NOMO-1 treated with DMSO at 0.1 percent for 48 hours (cell line): ENCODE measurements at regions not wholly inside any gene's neighbourhood (a gene's known extent, or its start where the extent isn't known, plus 50 kb on each side); places are given as distances from the start of the nearest gene placed in this dataset.
A peak's percentile ranks its signal among the peaks of the same experiment; 100 is the strongest.
"Not testable (repeated sequence)": the region's sequence is repeated elsewhere in the genome, so short reads cannot be mapped to it uniquely, and the experiment has no call there.

Source experiments
- DNase-seq: peaks from one replicate; lab custom pipeline; 2025; ENCODE audit not compliant: unreplicated experiment; lab: John Stamatoyannopoulos, UW

DNA sequence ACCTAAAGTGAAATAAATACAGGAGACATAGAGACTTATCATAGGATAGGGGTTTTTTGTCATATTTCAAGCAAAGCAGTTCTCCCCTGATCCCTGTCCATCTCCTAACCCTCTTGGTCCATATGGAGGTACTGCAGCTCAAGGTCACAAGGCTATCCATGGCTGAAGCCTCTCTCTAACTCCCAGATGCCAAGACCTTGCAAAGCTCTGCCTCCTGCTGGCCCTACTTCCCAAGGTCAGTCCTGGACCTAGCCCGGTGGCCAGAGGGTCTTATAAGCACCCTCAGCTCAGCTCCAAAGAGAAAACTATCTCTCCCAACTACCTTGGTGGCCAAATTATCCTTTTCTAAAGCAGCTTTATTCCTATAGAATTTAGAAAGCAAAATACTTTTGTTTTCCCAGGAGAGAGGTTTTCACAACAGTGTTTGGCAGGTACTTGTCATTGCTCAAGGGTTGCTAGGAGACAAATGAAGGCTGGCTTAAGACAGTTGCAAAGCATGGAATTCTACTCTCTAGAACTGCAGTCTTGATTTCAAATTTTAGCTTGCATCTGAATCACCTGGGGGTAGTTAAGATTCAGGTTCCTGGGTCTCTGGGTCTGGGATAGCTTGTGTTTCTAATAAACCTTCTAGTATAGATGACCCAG lies 121.5 kb downstream of the XCL2 start:
- no peak for DNase-seq

DNA sequence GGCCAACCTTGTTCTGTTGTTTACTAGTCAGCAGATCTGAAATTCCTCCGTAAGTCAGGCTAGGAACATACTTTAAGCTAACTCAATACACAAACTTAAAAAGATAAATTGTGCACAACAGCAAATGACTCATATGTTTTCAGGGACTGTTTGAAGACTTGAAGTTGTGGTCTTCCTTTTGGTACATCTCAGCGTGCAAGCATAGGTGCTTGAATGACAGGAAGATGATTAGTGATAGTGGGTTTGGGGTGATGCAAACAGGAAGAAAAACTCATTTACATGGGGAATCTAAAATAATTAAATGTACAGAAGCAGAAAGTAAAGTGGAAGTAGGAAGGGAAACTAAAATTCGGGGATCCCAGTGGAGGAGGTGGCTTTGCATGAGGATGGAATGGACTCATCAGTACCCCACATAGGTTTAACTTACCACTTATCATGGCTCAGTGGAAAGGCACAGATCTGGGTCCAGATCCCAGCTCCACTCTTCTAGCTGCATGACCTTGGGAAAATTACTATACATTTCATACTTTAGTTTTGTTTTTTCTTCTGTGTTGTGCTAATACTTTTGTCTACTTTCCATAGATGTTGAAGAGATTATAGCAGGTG lies 122.3 kb downstream of the XCL2 start:
- peak; percentile 68 for DNase-seq

DNA sequence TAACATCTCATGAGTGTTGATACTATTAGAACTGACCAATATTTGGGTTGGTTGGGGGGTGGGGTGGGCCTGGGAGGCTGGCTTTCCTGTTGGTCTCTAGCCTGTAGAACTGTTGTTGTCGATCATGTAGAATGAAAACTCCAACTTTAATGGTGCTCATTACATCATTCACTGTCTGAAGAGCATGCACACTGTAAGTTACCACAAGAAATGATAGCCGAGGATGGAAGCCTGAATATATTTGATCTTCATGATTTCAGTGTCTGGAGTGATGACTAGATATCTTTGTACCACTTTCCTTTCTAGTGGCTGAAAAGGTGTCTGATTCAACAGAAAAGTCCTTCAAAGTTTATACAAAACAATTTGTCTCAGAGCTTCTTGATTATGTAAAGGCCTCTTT lies 123.6 kb downstream of the XCL2 start:
- DNase-seq: no peak

DNA sequence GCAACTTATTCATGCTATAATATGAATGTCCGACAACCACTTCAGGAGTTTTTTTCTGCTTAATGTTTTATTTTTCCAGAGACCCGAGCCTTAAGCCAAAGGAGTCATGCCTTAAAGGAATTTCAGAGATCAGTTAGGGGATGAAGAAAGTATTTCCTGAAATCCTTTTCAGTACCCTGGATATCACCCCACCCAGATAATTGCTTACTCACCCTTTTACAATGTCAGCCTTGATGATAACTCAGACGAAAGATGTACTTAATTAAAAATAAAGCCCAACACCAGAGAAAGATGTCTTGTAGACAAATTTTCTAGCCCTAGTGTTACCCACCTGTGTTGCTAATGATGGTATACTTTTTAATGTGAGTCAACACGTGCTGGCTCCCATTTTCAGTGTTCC lies 124.1 kb downstream of the XCL2 start:
- no peak for DNase-seq

DNA sequence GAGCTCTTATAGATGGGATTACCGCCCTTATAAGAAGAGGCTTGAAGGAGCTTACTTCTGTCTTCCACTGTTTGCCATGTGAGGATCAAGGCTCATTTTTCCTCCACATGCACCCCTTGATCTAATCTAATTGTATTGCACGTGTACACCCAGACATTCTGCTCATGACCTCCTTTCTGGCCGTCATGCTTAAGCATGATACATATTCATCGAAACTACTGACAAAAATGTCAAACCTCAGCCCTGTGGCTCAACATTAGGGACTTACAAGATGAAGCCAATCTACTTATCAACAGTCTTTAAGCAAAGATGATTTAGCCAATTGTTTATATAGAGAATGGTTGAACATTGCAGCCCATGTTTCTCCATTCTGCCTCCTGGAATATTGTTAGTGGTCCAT lies 127.6 kb downstream of the XCL2 start:
- no peak for DNase-seq

DNA sequence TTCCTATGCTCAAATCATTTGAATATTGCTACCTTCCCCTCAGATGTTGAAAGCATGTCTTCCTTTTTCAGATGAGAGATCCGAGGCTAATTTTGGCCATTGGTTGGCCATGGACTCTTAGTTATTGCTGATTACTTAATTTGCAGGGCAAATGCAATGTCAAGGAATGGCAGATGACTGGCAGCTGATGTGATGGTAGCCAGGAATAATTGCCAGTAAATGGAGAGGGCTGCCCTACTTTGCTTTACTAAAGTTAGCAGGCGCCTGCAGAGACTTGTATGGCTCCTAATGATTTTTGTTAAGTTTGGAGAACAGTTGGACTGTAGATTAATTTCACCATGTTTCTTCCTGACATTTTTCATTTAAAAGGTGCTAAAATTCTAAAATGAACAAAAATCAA lies 128.9 kb downstream of the XCL2 start:
- no peak for DNase-seq

DNA sequence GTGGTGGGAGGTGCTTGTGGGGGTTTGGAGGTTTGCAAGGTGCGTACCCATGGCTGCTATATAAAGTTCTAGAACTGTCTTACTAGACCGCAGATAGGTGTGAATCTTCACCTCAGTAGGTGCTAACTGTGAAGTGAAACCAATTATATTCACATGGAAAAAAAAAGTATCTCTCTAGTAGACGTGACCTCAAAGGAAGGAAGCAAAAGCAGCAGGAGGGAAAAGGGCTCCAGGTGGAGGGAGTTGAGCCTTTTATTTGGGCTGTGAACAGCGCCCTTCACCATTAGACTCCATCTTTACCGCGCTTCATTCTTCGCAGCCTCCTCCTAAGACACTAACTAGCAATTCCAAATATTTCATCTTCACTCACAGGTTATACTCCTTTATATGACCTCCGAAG lies 129.8 kb downstream of the TBX19 start:
- no peak for DNase-seq

DNA sequence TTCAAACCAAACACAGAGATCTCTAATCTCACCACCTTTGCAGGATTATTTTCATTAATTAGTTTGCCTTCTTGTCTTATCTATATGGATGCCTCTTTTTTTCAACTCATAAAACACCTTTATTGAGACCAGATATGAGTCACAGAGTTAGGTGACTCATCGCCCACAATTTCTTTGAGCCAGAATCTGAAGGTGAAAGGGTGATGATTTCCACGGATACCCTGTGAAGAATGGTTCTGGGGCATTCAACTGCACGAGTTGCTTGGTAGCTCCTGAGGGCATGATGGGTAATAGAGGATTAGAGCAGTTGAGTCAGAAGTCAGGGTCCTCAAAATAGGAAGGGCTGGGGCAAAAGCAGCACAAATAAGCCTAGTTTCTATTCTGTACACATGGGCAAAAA lies 128.2 kb downstream of the TBX19 start:
- DNase-seq: no peak

DNA sequence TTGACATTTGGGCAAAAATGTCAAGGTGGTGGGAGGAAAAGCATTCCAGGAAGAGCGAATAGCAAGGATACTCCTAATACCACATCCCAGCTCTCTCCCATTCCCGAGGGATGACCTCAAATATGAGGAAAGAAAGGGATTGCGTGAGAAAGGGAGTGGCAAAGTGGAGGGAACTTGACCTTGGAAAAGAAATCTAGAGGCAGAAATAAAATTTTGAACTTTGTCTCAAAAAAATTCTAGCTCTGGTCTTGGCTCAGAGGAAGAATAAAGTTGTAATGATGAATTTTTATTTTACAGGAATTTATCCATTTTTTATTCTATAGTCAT lies 127.8 kb downstream of the TBX19 start:
- DNase-seq: no peak

DNA sequence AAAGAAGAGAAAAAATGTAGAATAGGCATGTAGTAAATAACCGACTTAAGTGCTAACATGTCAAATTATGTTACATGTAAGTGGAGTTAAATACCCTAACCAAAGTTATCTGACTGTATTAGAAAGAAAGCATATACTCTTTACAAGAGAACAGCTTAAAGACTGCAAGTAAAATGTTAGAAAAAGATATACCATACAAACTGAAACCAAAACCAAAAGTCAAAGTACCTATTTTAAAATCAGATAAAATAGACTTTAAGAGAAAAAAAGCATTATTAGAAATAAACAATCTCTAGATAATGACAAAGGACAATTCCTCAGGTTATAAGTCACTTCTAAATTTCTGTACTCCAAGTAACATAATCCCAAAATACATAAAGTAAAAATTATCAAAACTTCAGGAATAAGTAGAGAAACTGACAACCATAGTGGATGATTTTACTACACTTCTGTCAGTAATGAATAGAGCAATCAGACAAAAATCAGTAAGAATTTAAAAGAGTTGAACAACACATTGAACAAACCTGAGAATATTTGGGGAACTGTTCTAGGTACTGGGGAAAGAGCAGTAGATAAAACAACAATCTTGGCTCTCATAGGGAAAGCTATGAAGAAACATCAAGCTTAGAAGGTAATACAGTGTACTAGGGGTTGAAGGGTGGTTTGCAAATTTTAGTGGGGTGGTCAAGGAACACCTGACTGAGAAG lies 127.3 kb downstream of the TBX19 start:
- DNase-seq: peak; percentile 5

DNA sequence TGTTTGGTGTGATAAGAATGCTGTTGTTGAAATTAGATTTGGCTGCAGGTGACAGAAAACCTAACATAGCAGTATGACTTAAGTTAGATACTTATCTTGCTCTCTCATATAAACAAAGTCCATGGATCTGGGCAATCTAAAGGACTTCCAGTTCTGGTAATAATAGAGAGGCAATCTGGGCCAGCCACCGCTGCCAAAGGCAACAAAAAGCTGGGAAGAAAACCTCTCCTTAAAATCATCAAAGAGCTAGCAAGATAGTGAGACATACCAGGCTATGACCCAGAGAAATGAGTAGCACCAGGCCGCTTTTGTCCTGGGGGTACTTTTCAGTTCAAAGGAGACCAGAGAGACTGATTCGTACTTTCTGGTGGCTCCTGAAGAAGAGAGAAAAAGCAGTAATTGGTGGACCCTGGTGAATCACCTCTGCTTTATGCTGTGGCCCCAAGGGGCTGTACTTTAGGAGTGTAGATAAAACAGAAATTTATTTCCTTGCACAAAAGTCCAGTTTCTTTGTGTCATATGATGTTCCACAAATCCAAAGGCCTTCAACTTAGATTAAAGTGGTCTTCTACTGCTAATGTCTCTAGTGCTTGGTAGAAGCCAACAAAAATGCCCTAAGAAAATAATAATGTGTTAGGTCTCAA lies 125.4 kb downstream of the TBX19 start:
- no peak for DNase-seq

DNA sequence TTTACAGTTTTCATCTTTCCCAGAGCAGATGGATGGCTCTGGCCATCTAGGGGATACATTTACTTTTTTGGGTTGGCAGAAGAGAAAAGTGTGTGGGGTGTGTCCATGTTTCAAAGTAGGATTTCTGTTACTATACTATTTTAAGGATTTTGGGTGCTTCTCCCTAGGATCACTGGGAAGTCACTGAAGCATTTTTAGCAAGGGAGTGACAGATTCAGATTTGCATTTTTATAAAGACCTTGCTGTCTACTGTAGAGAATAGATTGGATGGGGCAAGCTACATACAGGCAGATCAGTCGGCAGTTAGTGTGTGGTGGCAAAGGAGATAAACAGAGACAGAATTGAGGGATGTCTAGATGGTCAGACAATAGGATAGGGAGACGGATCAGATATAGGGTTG lies 122.5 kb downstream of the TBX19 start:
- no peak for DNase-seq

DNA sequence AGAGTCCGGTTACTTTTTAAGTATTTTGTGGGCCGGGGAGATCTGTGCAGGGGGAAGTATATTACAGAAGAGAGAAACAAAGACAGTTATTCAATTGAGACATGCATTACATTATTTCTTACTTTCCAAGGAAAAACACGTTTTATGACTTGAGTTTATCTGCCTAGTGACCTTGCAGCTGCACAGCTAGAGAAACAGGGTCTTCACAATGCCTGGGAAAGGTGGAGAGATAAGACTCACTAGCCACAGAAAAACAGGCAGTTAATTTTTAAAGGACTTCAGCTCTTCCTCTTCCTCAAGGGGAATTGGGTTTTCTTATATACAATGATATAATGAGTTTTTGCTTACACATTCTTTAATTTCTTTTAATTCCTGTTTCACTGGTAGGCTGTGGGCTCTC lies 121.8 kb downstream of the TBX19 start:
- DNase-seq: not testable (repeated sequence)

DNA sequence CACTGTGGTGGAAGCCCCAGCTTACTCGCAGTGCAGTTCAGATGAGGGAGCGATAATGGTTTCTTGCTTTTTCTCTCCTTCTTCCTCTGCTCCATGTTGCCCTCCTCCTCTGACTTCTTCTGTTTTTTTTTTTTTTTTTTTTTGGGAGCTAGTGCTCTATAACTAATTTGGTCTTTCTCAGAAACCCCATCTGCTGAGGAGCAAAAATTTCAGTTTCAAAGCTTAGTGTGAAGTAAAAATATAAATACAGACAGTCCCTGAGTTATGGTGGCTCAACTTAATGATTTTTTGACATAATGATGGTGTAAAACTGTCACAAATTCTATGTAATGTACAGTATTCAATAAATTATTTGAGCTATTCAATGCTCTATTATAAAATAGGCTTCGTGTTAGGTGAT lies 120.7 kb downstream of the TBX19 start:
- no peak for DNase-seq

DNA sequence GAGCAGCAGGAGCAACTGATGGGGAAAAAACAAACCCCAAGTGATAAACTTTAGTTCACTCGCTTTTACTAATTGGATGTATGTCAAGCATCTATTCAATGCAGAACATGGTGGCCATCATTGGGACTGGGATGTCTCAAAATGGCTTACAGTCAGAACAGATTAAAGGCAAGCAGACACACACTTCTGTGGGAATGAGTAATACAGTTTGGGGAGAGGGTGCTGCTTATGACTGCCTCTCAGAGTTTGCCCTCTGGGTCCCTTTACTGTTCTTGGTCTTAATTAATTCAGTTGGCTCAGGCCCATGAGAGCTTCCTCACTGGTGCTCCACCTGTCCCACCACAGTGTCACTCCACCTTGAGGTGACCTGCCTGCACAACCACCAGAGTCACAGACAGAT lies 119.5 kb downstream of the TBX19 start:
- no peak for DNase-seq

DNA sequence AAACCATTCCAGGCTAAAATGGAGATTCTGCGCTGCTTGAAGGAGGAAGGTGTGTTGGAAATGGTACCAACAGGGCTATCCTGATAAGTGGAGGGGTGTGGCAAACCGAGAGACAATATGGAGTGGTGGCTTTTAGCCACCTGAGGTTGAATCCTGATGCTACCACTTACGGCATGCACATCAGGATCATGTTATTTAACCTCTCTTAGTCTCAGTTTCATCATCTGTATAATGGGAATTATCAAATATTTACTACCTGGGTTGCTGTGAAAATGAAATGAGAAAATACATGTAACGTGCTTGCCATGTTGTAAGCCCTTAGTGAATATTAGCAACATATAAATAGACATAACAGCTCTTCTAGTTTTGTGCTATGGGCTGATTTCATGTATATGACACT lies 117.1 kb downstream of the TBX19 start:
- DNase-seq: no peak

DNA sequence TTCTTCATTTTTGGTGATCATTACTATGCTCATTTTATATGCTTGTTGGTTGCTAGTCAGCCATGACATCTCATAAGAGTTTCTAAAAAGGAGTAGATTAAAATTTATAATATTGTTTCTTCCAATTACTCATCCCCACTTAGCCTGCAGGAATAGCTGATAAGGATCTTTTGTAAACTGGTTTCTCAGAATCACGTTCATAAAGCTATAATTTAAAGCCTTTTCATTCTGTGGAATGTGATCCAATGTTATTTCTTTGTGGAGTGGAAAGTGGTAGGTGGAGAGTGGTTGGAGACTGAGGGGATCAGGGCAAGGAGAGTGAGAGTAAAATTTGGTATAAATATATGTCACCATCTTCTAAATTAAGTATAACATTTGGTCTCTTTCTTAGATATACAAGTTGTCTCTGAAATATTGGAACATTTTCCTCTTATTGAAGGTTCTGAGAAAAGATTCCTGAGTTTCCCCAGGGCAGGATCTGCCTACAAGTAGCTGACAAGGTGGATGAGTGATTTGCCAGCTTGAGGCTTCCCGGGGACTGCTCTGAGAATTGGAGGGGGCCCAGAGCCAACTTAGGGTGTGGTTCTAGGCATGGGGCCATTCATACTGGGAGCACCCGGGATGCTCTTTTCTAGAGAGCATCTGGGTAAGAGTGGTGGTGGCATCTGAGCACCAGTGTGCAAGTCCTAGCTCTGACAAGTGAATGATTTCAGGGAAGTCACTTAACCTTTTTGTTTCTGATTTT lies 116.4 kb downstream of the TBX19 start:
- no peak for DNase-seq

DNA sequence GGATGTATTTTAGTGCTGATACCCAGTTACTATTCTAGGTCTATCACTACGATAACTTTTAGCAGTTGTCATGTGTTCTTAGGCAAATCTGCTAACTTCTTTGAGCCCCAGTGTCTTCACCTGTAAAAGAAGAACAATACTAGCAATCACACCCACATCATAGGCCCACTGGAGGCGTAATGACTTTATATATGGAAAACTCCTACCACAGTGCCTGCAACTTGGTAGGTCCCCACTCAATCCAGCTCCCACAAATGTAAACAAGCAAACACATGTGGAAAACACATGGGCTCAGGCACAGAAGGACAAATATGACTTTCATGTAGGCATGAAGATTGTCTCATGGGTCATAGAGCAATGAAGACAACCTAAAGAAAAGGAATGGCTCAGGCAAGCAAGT lies 115.8 kb downstream of the TBX19 start:
- DNase-seq: no peak

DNA sequence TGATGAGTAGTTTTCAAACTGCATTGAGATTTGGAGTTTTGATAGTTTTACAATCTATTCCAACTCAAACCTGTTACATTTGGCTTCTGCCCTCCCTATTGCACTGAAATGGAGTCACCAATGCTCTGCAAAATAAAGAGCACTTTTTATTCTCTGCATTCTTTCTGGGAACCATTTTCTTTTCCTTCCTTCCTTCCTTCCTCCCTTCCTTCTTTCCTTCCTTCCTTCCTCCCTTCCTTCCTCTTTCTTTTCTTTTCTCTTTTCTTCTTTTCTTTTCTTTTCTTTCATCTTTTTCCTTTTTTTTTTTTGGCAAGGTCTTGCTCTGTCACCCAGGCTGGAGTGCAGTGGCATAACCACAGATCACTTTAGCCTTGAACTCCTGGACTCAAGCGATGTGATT lies 114.2 kb downstream of the TBX19 start:
- DNase-seq: no peak

DNA sequence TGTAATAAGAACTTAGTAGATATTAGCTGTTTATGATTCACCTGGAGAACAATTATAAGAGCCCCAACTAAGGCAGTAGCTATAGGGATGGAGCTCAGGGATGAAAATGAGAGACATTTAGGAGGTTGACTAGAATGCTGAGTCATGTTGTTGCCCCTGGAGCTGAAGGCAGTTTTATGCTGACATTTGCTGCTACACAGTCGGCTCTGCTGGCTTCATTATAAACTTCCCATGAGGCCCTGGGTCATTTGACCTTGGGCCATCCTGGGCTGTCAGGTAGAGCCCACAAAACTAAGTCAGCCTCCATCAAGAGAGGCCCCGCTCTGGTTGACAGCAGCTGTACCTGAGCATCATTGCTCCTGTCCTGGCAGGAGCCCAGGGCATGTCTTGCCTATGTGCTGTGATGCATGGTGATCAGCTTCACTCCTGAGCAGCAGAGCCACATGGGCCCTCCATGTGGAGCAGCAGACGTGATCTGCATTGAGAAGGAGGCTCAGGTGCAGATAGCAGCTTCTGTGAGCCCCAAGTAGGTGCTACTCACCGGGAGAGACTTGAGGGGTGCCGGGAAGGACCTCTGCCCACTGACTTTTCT lies 112.4 kb downstream of the TBX19 start:
- no peak for DNase-seq
